K562 (cell line): ENCODE measurements at regions not wholly inside any gene's neighbourhood (a gene's known extent, or its start where the extent isn't known, plus 50 kb on each side); places are given as distances from the start of the nearest gene placed in this dataset.

Experiments used
- ATAC-seq: fragments of 200-7000 bp; cut with Tn5 transposase; 3 replicates; pipeline ENCODE4 v1.9.1; 2020; ENCODE audit warnings: moderate library complexity
- BruUV-seq: library from RNA; stranded (reverse); fragments of 400-500 nt; replicated peaks from 2 replicates; lab custom pipeline; 2021; lab: Mats Ljungman, UMichigan
- CTCF ChIA-PET: fragments of 300-600 bp; formaldehyde crosslinking; extraction: SDS; loops from one replicate; lab custom pipeline; 2021; ENCODE audit warnings: low intra/inter-chr PET ratio; lab: Yijun Ruan, JAX
- POLR2A ChIA-PET: fragments of 300-600, 350-650 bp; sonication (Branson Sonifier 250); formaldehyde crosslinking; extraction: SDS; loops from one replicate; lab custom pipeline; 2021; ENCODE audit warnings: antibody characterized with exemption, inconsistent platforms; lab: Yijun Ruan, JAX
- DNase-seq, 4 experiments: peaks; one replicate each; pipeline versions ENCODE4 v3.0.0 to v3.0.0-alpha.2; 2011 to 2018; ENCODE audit warnings: low spot score in 3 of 4, mixed read lengths in 3 of 4; ENCODE audit errors: extremely low read depth in 1 of 4
- FAIRE-seq: peaks from 2 replicates; lab custom pipeline; 2011; peaks lifted over from hg19 to GRCh38; lab: Jason Lieb, UNC
- H2AFZ ChIP-seq: 2 replicates; pipeline ENCODE4 v1.6.0; 2011; ENCODE audit warnings: low read depth, low read length, control low read depth, inconsistent platforms
- H3K27ac ChIP-seq: fragments of 200-600 bp; 3 replicates; pipeline ENCODE4 v1.8.0; 2011; ENCODE audit warnings: low read depth, mild to moderate bottlenecking, control low read depth, inconsistent platforms, low read length, moderate library complexity, mixed read lengths; ENCODE audit errors: extremely low read depth
- H3K27me3 ChIP-seq, 2 experiments: fragments of 300-600 bp in 1 of 2; 2 replicates in 1 of 2; 3 replicates in 1 of 2; pipeline versions ENCODE4 v1.6.0 to v1.8.0; 2011; ENCODE audit warnings: inconsistent platforms in 2 of 2, low read length in 2 of 2, mild to moderate bottlenecking in 1 of 2, mixed read lengths in 1 of 2, moderate library complexity in 1 of 2; ENCODE audit not compliant: control insufficient read depth in 2 of 2, insufficient read depth in 2 of 2
- H3K36me3 ChIP-seq: fragments of 300-600 bp; 3 replicates; pipeline ENCODE4 v1.8.0; 2011; ENCODE audit warnings: mild to moderate bottlenecking, low read length, inconsistent platforms; ENCODE audit not compliant: control insufficient read depth, insufficient read depth
- H3K4me1 ChIP-seq, 2 experiments: fragments of 200-600 bp in 1 of 2; replicated peaks in 1 of 2; 2 replicates in 1 of 2; 3 replicates in 1 of 2; pipeline versions ENCODE4 v1.5.1 to v1.8.0; 2011; ENCODE audit warnings: inconsistent platforms in 2 of 2, low read length in 2 of 2, mild to moderate bottlenecking in 1 of 2, mixed read lengths in 1 of 2, moderate library complexity in 1 of 2; ENCODE audit not compliant: control insufficient read depth in 2 of 2, insufficient read depth in 2 of 2
- H3K4me2 ChIP-seq: 2 replicates; pipeline ENCODE4 v1.6.1; 2011; ENCODE audit warnings: low read length, control low read depth, inconsistent platforms, mixed read lengths; ENCODE audit not compliant: insufficient read depth
- H3K4me3 ChIP-seq: fragments of 200-600 bp; sonication (generic), shearing (Covaris generic); 2 replicates; pipeline ENCODE4 v1.5.1; 2016; ENCODE audit warnings: control low read depth, inconsistent platforms
- H3K79me2 ChIP-seq: fragments of 200-600 bp; 3 replicates; pipeline ENCODE4 v1.8.0; 2011; ENCODE audit warnings: low read length, inconsistent platforms; ENCODE audit not compliant: control insufficient read depth, insufficient read depth
- H3K9ac ChIP-seq, 2 experiments: 2 replicates each; pipeline versions ENCODE4 v1.6.0 to v1.6.1; 2011; ENCODE audit warnings: low read depth in 2 of 2, low read length in 2 of 2, control low read depth in 1 of 2, inconsistent platforms in 1 of 2, mild to moderate bottlenecking in 1 of 2, mixed read lengths in 1 of 2; ENCODE audit not compliant: insufficient read depth in 1 of 2
- H3K9me1 ChIP-seq: one replicate; pipeline ENCODE4 v1.6.0; 2011; ENCODE audit warnings: inconsistent platforms, mild to moderate bottlenecking, low read length, moderate library complexity; ENCODE audit not compliant: control insufficient read depth, insufficient read depth
- H3K9me3 ChIP-seq: replicated peaks from 2 replicates; pipeline ENCODE4 v1.5.1; 2011; ENCODE audit warnings: low read depth, low read length, inconsistent platforms; ENCODE audit not compliant: control insufficient read depth, insufficient read depth
- H4K20me1 ChIP-seq: replicated peaks from 2 replicates; pipeline ENCODE4 v1.6.1; 2011; ENCODE audit warnings: low read length, inconsistent platforms, mixed read lengths; ENCODE audit not compliant: control insufficient read depth, insufficient read depth
- CBFB ChIP-seq: sonication (generic); formaldehyde crosslinking; IDR thresholded peaks from 2 replicates; pipeline ENCODE4 v1.4.0; 2020; ENCODE audit warnings: mild to moderate bottlenecking, missing genetic modification reagents
- GTF2B ChIP-seq: IDR thresholded peaks from 2 replicates; pipeline ENCODE4 v1.6.1; 2011; ENCODE audit not compliant: insufficient read length; ENCODE audit errors: extremely low read depth
- ILK ChIP-seq: fragments of 450-650 bp; IDR thresholded peaks from 2 replicates; pipeline ENCODE4 v1.6.1; 2016; ENCODE audit warnings: missing genetic modification characterization, low read depth, mild to moderate bottlenecking, missing compliant biosample characterization, moderate library complexity, borderline replicate concordance
- KAT8 ChIP-seq: fragments of 450-650 bp; IDR thresholded peaks from 2 replicates; pipeline ENCODE4 v1.6.1; 2016; ENCODE audit warnings: low read depth, mild to moderate bottlenecking
- MED1 ChIP-seq: sonication (generic); formaldehyde crosslinking; IDR thresholded peaks from 2 replicates; pipeline ENCODE4 v1.8.1; 2023; ENCODE audit warnings: missing genetic modification reagents, borderline replicate concordance
- PHF20 ChIP-seq: fragments of 450-650 bp; IDR thresholded peaks from 2 replicates; pipeline ENCODE4 v1.6.1; 2018; ENCODE audit not compliant: partially characterized antibody
- PYGO2 ChIP-seq: fragments of 450-650 bp; IDR thresholded peaks from 2 replicates; pipeline ENCODE4 v1.6.1; 2016; ENCODE audit warnings: mild to moderate bottlenecking, missing genetic modification characterization, moderate library complexity, missing compliant biosample characterization
- RNF219 ChIP-seq: fragments of 250-450 bp; sonication (Bioruptor Pico); IDR thresholded peaks from 2 replicates; pipeline ENCODE4 v1.5.0; 2022; ENCODE audit warnings: mild to moderate bottlenecking
- ZNF277 ChIP-seq: fragments of 250-450 bp; sonication (Bioruptor Pico); IDR thresholded peaks from 2 replicates; pipeline ENCODE4 v1.8.0; 2022; ENCODE audit warnings: inconsistent platforms, mild to moderate bottlenecking, moderate library complexity, borderline replicate concordance
- ZNF384 ChIP-seq: IDR thresholded peaks from 2 replicates; pipeline ENCODE4 v1.6.1; 2012; ENCODE audit warnings: low read depth, low read length, improper control_type of control experiment
- ZNF75A ChIP-seq: fragments of 450-650 bp; formaldehyde crosslinking; IDR thresholded peaks from 2 replicates; pipeline ENCODE4 v1.4.0; 2020; ENCODE audit warnings: mild to moderate bottlenecking
- WGBS: fragments of 100-300 bp; shearing (Covaris generic); methylation state at CpG from one replicate; pipeline ENCODE4 v1.1.6; 2016; ENCODE audit warnings: low coverage, mixed read lengths; ENCODE audit not compliant: insufficient coverage; ENCODE audit errors: missing lambda C conversion rate; 5-methylcytosine and 5-hydroxymethylcytosine counted together
- in situ Hi-C: fragments of 300-500 bp; cut with MboI; formaldehyde crosslinking; loops from 4 replicates; pipeline ENCODE4 v1.15.0; 2018; ENCODE audit warnings: inconsistent platforms, mixed read lengths
- intact Hi-C: fragments of 100-400 bp; cut with micrococcal nuclease; formaldehyde crosslinking; loops from 2 replicates; pipeline ENCODE4 v1.14.2; 2022

- CTCF ChIA-PET, result no interaction called here
- peaks cover 9 to 34% of the 10 kb centered on the region in 2 experiments; a peak in 3 of 5 replicates for H3K27me3 ChIP-seq
- H3K36me3 ChIP-seq, result no peaks in the 10 kb centered on the region
- no peaks in the 10 kb centered on the region for H3K79me2 ChIP-seq
- no peaks in the 10 kb centered on the region for H4K20me1 ChIP-seq
- H3K9ac ChIP-seq, result no peak overlapping the region
- no peak overlapping the region for H3K4me2 ChIP-seq
- intact Hi-C loops, result no loop called here
- no peak overlapping the region for H2AFZ ChIP-seq
- in situ Hi-C loops, result no loop called here
- no peak for DNase-seq
- TF ChIP-seq ILK (tag) (no peak), ZNF384 (peak; percentile 56; the same call in 1 of the 2 replicates)
- no peaks in the 10 kb centered on the region for H3K4me1 ChIP-seq
- H3K4me3 ChIP-seq, result no peak overlapping the region
- H3K9me3 ChIP-seq, result no peaks in the 10 kb centered on the region
- FAIRE-seq, result no peak
- 3% methylated on average over 6 of the region's 8 CpGs for WGBS
- ATAC-seq, result no peak
- no TSS peak for BruUV-seq
- no peak overlapping the region for H3K27ac ChIP-seq
- H3K9me1 ChIP-seq, result no peaks in the 10 kb centered on the region
- POLR2A ChIA-PET, result interaction anchor here (0.6 to 1.2 kb wide), 2 partner anchors 9 to 383 kb away, joined by 3 read pairs; no protein-coding TSS in a partner anchor
Measured at GRCh38 chr3:71962561-71963240, 177.8 kb upstream of the PROK2 start.

- no peak overlapping the region for H3K27ac ChIP-seq
- ChIA-PET CTCF (interaction anchor here (0.7 kb wide), 1 partner anchor 253 kb away, joined by 3 read pairs; no protein-coding TSS in a partner anchor), POLR2A (interaction anchor here (1.2 kb wide), 1 partner anchor 8 kb away, joined by 3 read pairs; no protein-coding TSS in a partner anchor)
- H4K20me1 ChIP-seq, result no peaks in the 10 kb centered on the region
- H3K4me1 ChIP-seq, result no peaks in the 10 kb centered on the region
- peaks cover 9 to 30% of the 10 kb centered on the region in 2 experiments; a peak in 3 of 5 replicates for H3K27me3 ChIP-seq
- H3K79me2 ChIP-seq, result no peaks in the 10 kb centered on the region
- H3K9me3 ChIP-seq, result no peaks in the 10 kb centered on the region
- H3K4me2 ChIP-seq, result no peak overlapping the region
- intact Hi-C loops, result no loop called here
- H3K4me3 ChIP-seq, result no peak overlapping the region
- no TSS peak for BruUV-seq
- no peaks in the 10 kb centered on the region for H3K9me1 ChIP-seq
- no peak for ATAC-seq
- H2AFZ ChIP-seq, result no peak overlapping the region
- FAIRE-seq, result no peak
- DNase-seq, result no peak
- in situ Hi-C loops, result no loop called here
- H3K36me3 ChIP-seq, result no peaks in the 10 kb centered on the region
- 0% methylated on average over 2 of the region's 2 CpGs for WGBS
- H3K9ac ChIP-seq, result no peak overlapping the region
- no peak for TF ChIP-seq ZNF277 (CRISPR knock-in tag)
- no peak for TF ChIP-seq RNF219 (CRISPR knock-in tag)
- TF ChIP-seq PHF20, result no peak
- no peak for TF ChIP-seq MED1 (CRISPR knock-in tag)
- no peak for TF ChIP-seq GTF2B
- no peak for TF ChIP-seq PYGO2 (tag)
- no peak for TF ChIP-seq CBFB (CRISPR knock-in tag)
- TF ChIP-seq KAT8, result no peak
- TF ChIP-seq ZNF75A (CRISPR knock-in tag), result no peak
Measured at GRCh38 chr3:71961891-71962290, 176.9 kb upstream of the PROK2 start.
